GM12865 (cell line): ENCODE measurements at regions not wholly inside any gene's neighbourhood (a gene's known extent, or its start where the extent isn't known, plus 50 kb on each side); places are given as distances from the start of the nearest gene placed in this dataset.
A peak's percentile ranks its signal among the peaks of the same experiment; 100 is the strongest.

Experiments
- DNase-seq: peaks from one replicate; pipeline ENCODE4 v3.0.0; 2010; ENCODE audit warnings: low read depth
- H3K4me3 ChIP-seq: 2 replicates; pipeline ENCODE4 v1.5.1; 2011; ENCODE audit warnings: mild to moderate bottlenecking, low read depth, low read length, control low read depth
- TF ChIP-seq, protein P1 (sequence below): IDR thresholded peaks from 2 replicates; pipeline ENCODE4 v1.5.1; 2011; ENCODE audit warnings: low read length, control low read depth, low read depth, inconsistent platforms; ENCODE audit not compliant: insufficient read depth; ENCODE audit errors: missing control alignments

DNA sequence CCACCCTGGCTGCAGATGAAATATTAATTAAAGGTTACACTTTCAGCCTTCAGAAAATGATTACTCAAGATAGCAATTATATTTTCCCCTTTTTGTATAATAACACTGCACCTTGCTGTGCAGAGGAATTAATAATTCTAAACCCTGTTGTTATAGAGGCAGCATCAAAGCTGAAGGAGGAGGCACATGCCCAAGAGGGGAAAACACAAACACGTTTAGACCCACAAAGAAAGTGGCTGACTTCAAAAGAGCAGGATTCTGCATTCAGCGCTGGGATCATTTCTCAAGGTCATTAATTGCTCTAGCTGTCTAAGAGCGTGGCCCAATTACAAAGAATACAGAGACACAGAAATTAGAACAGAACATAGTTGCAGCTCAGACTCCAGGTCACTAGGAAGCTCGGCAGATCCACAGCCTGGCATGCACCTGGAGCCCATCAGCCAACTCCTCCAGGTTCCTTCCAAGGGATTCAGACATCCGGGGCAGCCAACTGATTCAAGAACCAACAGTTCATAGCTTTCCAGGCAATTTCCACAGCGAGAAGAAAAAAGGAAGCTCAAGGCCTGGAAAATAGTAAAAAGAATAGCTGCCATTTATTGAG, 102.3 kb upstream of the ID2 start:
- no peak for DNase-seq
- TF ChIP-seq, protein P1, sequence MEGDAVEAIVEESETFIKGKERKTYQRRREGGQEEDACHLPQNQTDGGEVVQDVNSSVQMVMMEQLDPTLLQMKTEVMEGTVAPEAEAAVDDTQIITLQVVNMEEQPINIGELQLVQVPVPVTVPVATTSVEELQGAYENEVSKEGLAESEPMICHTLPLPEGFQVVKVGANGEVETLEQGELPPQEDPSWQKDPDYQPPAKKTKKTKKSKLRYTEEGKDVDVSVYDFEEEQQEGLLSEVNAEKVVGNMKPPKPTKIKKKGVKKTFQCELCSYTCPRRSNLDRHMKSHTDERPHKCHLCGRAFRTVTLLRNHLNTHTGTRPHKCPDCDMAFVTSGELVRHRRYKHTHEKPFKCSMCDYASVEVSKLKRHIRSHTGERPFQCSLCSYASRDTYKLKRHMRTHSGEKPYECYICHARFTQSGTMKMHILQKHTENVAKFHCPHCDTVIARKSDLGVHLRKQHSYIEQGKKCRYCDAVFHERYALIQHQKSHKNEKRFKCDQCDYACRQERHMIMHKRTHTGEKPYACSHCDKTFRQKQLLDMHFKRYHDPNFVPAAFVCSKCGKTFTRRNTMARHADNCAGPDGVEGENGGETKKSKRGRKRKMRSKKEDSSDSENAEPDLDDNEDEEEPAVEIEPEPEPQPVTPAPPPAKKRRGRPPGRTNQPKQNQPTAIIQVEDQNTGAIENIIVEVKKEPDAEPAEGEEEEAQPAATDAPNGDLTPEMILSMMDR = no peak
- H3K4me3 ChIP-seq = no peak overlapping the region

DNA sequence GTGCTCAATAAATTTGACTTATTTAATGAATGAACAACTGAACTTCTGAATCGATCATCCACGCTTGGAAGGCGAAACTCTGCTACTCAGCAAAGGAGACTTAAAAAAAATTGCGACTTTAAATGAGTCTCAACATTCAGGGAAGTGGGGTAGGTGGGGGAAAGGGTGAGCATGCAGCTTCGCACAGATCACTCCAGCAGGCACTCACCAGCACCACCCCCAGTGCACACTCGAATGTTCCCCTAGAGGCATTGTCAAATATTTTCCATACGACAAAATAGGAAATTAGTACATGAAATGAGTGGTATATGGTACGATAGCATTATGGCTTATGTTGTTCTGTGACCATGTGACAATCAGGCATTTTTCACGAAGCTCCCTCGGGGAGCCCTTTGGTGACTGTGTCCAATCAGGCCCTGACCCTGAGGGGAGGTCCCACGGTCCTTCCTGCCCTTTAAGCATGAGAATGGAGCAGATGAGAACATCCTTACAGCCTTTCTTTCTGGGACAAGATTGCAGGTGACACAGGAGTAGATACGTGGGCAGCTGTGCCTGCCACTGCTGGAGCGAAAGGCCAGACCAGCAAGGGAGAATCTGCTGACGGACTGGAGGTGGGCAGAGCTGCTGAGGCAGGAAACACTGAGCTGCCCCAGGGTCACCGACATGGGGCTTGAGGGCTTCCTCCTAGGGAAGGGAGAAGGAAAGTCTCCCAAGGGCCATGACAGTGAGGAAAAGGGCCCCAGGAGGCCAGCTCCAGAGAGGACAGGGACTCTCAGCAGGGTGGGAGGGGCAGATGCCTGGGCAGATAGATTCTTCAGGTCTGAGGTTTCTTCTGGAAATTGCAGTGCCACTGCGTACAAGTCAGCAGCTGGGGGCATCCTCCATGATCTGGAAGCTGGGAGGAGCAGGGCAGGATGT, 101.3 kb upstream of the ID2 start:
- DNase-seq = no peak

DNA sequence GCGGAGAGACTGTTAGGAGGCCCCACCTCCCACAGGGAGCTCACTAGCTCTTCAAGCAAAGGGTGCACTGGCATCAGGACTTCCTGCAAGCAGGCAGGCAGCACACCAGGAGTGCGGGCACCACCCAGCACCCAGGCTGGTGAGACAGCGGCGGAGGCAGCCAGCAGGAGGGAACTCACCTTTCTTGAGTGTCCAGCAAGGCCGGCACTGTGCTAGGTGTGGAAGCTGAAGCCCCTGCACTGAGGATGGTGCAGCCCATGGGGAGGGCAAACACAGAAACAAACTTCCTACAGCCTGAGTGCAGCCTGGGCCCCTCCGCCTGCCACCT, 100.7 kb upstream of the ID2 start:
- no peak overlapping the region for H3K4me3 ChIP-seq
- TF ChIP-seq, protein P1 = no peak
- no peak for DNase-seq

More for the DNA sequence above, 101.3 kb upstream of the ID2 start:
- no peak overlapping the region for H3K4me3 ChIP-seq
- TF ChIP-seq, protein P1 = no peak

DNA sequence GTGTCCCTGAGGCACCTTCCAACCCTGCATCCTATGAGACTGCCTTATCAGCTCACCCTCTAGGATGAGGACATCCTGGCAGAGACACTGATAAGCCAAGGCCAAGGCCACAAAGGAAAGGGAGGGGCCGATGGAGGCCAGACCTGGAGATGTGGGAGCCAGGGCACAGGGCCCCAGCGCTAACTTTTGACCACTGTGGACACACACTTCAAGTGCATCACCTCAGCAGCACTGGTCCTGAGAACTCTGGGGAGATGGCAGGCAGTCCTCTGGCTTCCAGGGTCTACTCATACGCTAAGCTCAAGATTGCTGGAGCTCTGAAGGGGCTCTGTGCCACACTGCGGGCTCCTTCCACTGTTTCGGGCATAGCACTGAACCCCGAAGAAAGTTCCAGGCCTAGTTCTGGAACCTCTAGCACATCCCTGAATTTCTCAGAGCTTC, 100.2 kb upstream of the ID2 start:
- TF ChIP-seq, protein P1 = no peak
- H3K4me3 ChIP-seq = no peak overlapping the region
- DNase-seq = no peak

DNA sequence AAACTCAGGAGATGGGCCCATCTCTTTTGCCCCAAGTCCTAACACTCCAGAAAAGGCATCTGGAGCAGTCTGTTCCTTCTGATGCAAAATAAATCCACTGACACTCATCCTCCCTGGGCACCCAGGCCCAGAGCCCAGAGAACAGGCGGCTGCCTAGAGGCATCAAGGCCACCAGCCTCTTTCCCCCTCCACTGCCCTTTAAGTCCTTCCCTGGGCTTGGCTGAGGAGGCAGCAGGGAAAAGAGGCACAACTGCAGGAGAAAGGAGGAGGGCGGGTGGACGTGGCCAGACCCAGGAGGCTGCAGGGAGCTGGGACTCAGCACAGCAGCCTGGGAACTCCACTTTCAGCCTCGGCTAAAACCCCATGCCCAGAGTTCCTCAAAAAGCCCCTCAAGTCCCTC, 99.7 kb upstream of the ID2 start:
- no peak for DNase-seq
- TF ChIP-seq, protein P1 = no peak
- no peak overlapping the region for H3K4me3 ChIP-seq

DNA sequence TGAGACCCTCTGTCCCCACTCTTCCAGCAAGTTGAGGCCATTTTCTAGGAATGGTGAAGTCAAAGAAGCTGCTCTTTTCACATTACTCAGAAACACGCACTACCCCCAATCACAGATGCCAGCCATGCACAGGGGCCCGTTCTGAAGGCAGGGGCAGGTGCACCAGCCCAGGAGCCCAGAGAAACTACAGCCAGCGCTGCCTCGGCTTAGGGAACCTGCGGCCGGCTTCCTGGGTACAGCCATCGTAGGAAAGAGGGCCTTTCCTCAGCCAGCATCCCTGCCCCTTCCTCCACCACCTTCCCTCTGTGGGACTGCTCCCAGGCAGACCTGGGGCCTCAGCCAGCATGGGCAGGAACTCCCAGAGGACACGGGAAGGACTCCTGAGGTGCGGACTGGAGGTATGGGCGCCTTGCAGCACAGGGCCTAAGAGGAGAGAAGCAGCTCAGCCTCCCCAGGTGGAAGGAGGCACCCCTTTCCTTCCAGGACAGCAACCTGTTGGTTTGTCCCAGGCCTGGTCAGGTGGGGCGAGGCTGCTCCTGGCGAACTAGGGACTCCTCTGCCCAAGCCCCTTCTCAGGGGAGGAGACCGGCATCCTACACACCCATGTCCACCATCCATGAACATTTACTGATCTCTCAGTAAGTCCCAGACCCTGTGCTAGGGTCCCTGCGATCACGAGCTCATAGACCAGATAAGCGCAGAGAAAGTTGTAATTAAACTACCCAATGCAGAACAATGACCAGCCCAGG, 99.0 kb upstream of the ID2 start:
- H3K4me3 ChIP-seq = peak overlapping the region; percentile 27
- TF ChIP-seq, protein P1 = no peak
- DNase-seq = no peak
